Astrocyte (in vitro differentiated cells and primary cell): ENCODE measurements at regions not wholly inside any gene's neighbourhood (a gene's known extent, or its start where the extent isn't known, plus 50 kb on each side); places are given as distances from the start of the nearest gene placed in this dataset.

Experiments
- DNase-seq: peaks from one replicate; pipeline ENCODE4 v3.0.0-alpha.2; 2010; ENCODE audit warnings: low read depth
- FAIRE-seq: peaks from 2 replicates; lab custom pipeline; 2011; peaks lifted over from hg19 to GRCh38; lab: Jason Lieb, UNC
- H2AFZ ChIP-seq: 2 replicates; pipeline ENCODE4 v1.6.0; 2012; ENCODE audit warnings: low read depth, low read length, inconsistent platforms
- H3K27ac ChIP-seq: 2 replicates; pipeline ENCODE4 v1.5.1; 2011; ENCODE audit warnings: low read depth, low read length, inconsistent platforms
- H3K27me3 ChIP-seq: 2 replicates; pipeline ENCODE4 v1.6.0; 2011; ENCODE audit warnings: low read length, inconsistent platforms; ENCODE audit not compliant: insufficient read depth
- H3K36me3 ChIP-seq: 2 replicates; pipeline ENCODE4 v1.5.1; 2011; ENCODE audit warnings: low read length, inconsistent platforms; ENCODE audit not compliant: insufficient read depth
- H3K4me1 ChIP-seq: 2 replicates; pipeline ENCODE4 v1.5.1; 2011; ENCODE audit warnings: low read length, inconsistent platforms; ENCODE audit not compliant: insufficient read depth
- H3K4me2 ChIP-seq: 2 replicates; pipeline ENCODE4 v1.6.0; 2012; ENCODE audit warnings: low read length, inconsistent platforms
- H3K4me3 ChIP-seq: 2 replicates; pipeline ENCODE4 v1.5.1; 2011; ENCODE audit warnings: low read depth, mild to moderate bottlenecking, low read length, inconsistent platforms; ENCODE audit not compliant: insufficient read depth
- H3K79me2 ChIP-seq: 2 replicates; pipeline ENCODE4 v1.6.0; 2012; ENCODE audit warnings: mild to moderate bottlenecking, low read length, inconsistent platforms; ENCODE audit not compliant: insufficient read depth
- H3K9ac ChIP-seq: 2 replicates; pipeline ENCODE4 v1.6.0; 2012; ENCODE audit warnings: mild to moderate bottlenecking, low read length, inconsistent platforms
- H3K9me3 ChIP-seq: 2 replicates; pipeline ENCODE4 v1.5.1; 2012; ENCODE audit warnings: low read depth, mild to moderate bottlenecking, low read length, inconsistent platforms; ENCODE audit not compliant: insufficient read depth
- H4K20me1 ChIP-seq: 2 replicates; pipeline ENCODE4 v1.6.0; 2012; ENCODE audit warnings: low read length, inconsistent platforms; ENCODE audit not compliant: insufficient read depth
- H3K27ac Mint-ChIP-seq: one replicate; pipeline ENCODE4 v1.8.0; 2021; ENCODE audit warnings: mild to moderate bottlenecking, mixed read lengths; ENCODE audit not compliant: unreplicated experiment
- H3K27me3 Mint-ChIP-seq: one replicate; pipeline ENCODE4 v1.8.0; 2021; ENCODE audit warnings: low read depth, mixed read lengths; ENCODE audit not compliant: unreplicated experiment
- H3K36me3 Mint-ChIP-seq: one replicate; pipeline ENCODE4 v1.8.0; 2021; ENCODE audit warnings: low read depth, mixed read lengths; ENCODE audit not compliant: unreplicated experiment
- H3K4me1 Mint-ChIP-seq: one replicate; pipeline ENCODE4 v1.8.0; 2021; ENCODE audit warnings: low read depth, mixed read lengths; ENCODE audit not compliant: unreplicated experiment
- H3K4me3 Mint-ChIP-seq: one replicate; pipeline ENCODE4 v1.8.0; 2021; ENCODE audit warnings: mild to moderate bottlenecking, moderate library complexity, mixed read lengths; ENCODE audit not compliant: unreplicated experiment
- H3K9me3 Mint-ChIP-seq: one replicate; pipeline ENCODE4 v1.8.0; 2021; ENCODE audit warnings: mild to moderate bottlenecking, mixed read lengths; ENCODE audit not compliant: unreplicated experiment
- EZH2 ChIP-seq: IDR thresholded peaks from 2 replicates; pipeline ENCODE4 v1.6.1; 2012; ENCODE audit warnings: mild to moderate bottlenecking, low read length, inconsistent platforms; ENCODE audit not compliant: insufficient read depth
- TF ChIP-seq, protein P1 (sequence below): IDR thresholded peaks from 2 replicates; pipeline ENCODE4 v1.5.1; 2011; ENCODE audit warnings: low read depth, mild to moderate bottlenecking, inconsistent platforms, low read length, moderate library complexity; ENCODE audit not compliant: insufficient read depth

DNA sequence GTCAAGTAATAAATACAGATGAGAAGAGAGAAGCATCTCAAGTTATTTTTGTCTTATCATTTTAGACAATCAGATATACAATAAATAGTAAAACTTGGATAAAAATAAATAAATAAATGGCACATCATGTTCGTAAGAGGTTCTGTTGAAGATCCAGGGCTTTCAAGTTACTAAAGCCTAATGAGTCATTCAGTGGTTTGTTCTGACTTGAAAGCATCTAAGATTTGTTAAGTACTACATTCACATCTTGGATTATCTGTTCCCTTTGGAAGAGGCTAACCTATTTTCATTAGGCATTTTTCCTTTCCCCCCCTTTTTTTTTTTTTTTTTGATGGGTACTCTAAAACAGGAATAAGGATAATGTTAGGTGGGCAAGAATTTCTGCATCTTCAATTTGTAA is 429.3 kb downstream of the PCDH20 start:
- Histone ChIP-seq H4K20me1 (no peaks in the 10 kb centered on the region), H3K27ac (no peak overlapping the region), H3K27me3 (no peaks in the 10 kb centered on the region), H3K9me3 (no peaks in the 10 kb centered on the region), H3K79me2 (no peaks in the 10 kb centered on the region), H3K9ac (no peak overlapping the region), H2AFZ (no peak overlapping the region), H3K4me2 (no peak overlapping the region), H3K4me1 (no peaks in the 10 kb centered on the region), H3K4me3 (no peak overlapping the region), H3K36me3 (no peaks in the 10 kb centered on the region)
- Mint-ChIP-seq H3K4me3 (no peak overlapping the region), H3K27ac (no peak overlapping the region), H3K4me1 (no peaks in the 10 kb centered on the region), H3K27me3 (no peaks in the 10 kb centered on the region), H3K9me3 (no peaks in the 10 kb centered on the region), H3K36me3 (no peaks in the 10 kb centered on the region)
- FAIRE-seq (no peak), DNase-seq (no peak)
- TF ChIP-seq, protein P1, sequence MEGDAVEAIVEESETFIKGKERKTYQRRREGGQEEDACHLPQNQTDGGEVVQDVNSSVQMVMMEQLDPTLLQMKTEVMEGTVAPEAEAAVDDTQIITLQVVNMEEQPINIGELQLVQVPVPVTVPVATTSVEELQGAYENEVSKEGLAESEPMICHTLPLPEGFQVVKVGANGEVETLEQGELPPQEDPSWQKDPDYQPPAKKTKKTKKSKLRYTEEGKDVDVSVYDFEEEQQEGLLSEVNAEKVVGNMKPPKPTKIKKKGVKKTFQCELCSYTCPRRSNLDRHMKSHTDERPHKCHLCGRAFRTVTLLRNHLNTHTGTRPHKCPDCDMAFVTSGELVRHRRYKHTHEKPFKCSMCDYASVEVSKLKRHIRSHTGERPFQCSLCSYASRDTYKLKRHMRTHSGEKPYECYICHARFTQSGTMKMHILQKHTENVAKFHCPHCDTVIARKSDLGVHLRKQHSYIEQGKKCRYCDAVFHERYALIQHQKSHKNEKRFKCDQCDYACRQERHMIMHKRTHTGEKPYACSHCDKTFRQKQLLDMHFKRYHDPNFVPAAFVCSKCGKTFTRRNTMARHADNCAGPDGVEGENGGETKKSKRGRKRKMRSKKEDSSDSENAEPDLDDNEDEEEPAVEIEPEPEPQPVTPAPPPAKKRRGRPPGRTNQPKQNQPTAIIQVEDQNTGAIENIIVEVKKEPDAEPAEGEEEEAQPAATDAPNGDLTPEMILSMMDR = no peak

GRCh38 chr13:60981407-60981806 is 434.2 kb downstream of the PCDH20 start:
- H3K36me3 Mint-ChIP-seq = no peaks in the 10 kb centered on the region
- no peak overlapping the region for H2AFZ ChIP-seq
- H4K20me1 ChIP-seq = no peaks in the 10 kb centered on the region
- no peaks in the 10 kb centered on the region for H3K9me3 ChIP-seq
- H3K79me2 ChIP-seq = no peaks in the 10 kb centered on the region
- peaks cover 3% of the 10 kb centered on the region for H3K9me3 Mint-ChIP-seq
- H3K4me1 Mint-ChIP-seq = no peaks in the 10 kb centered on the region
- no peak overlapping the region for H3K9ac ChIP-seq
- no peak overlapping the region for H3K4me2 ChIP-seq
- no peaks in the 10 kb centered on the region for H3K36me3 ChIP-seq
- no peak overlapping the region for H3K4me3 Mint-ChIP-seq
- FAIRE-seq = no peak
- DNase-seq = no peak
- H3K27ac Mint-ChIP-seq = no peak overlapping the region
- H3K27me3 ChIP-seq = no peaks in the 10 kb centered on the region
- no peak overlapping the region for H3K27ac ChIP-seq
- no peaks in the 10 kb centered on the region for H3K27me3 Mint-ChIP-seq
- TF ChIP-seq, protein P1 = no peak
- TF ChIP-seq EZH2 = no peak
- no peak overlapping the region for H3K4me3 ChIP-seq
- no peaks in the 10 kb centered on the region for H3K4me1 ChIP-seq

- no peak overlapping the region for H3K27ac Mint-ChIP-seq
- peaks cover 6% of the 10 kb centered on the region for H3K9me3 Mint-ChIP-seq
- no peak for DNase-seq
- no peaks in the 10 kb centered on the region for H3K4me1 Mint-ChIP-seq
- Histone ChIP-seq H3K27me3 (no peaks in the 10 kb centered on the region), H3K4me1 (no peaks in the 10 kb centered on the region), H3K79me2 (no peaks in the 10 kb centered on the region), H3K9me3 (no peaks in the 10 kb centered on the region), H3K4me3 (no peak overlapping the region), H3K9ac (no peak overlapping the region), H3K27ac (no peak overlapping the region), H4K20me1 (no peaks in the 10 kb centered on the region), H2AFZ (no peak overlapping the region), H3K36me3 (no peaks in the 10 kb centered on the region), H3K4me2 (no peak overlapping the region)
- H3K4me3 Mint-ChIP-seq = no peak overlapping the region
- H3K27me3 Mint-ChIP-seq = no peaks in the 10 kb centered on the region
- no peaks in the 10 kb centered on the region for H3K36me3 Mint-ChIP-seq
- FAIRE-seq = no peak
- TF ChIP-seq EZH2 = no peak
- TF ChIP-seq, protein P1 = no peak
Observed at GRCh38 chr13:60976367-60976766, 439.3 kb downstream of the PCDH20 start.
